Lower leg skin (tissue), 4 donors: ENCODE measurements at regions not wholly inside any gene's neighbourhood (a gene's known extent, or its start where the extent isn't known, plus 50 kb on each side); places are given as distances from the start of the nearest gene placed in this dataset.
"Not testable (repeated sequence)": the region's sequence is repeated elsewhere in the genome, so short reads cannot be mapped to it uniquely, and the experiment has no call there.

Source experiments
- DNase-seq, 2 donors: peaks; one replicate each; pipeline ENCODE4 v3.0.0-alpha.2; 2019; ENCODE audit warnings: low spot score in 2 of 2
- H3K4me3 ChIP-seq: fragments of 200-600 bp; sonication (generic); 2 replicates; pipeline ENCODE4 v1.5.1; 2017; ENCODE audit warnings: mild to moderate bottlenecking, low read depth; ENCODE audit not compliant: poor library complexity, severe bottlenecking
- CTCF ChIP-seq, 3 donors: fragments of 450-650 bp; IDR thresholded peaks; one replicate each; pipeline ENCODE4 v1.5.1; 2016; ENCODE audit warnings: antibody characterized with exemption in 3 of 3, mild to moderate bottlenecking in 3 of 3, moderate library complexity in 2 of 3
- POLR2A ChIP-seq, 2 donors: fragments of 450-650 bp; IDR thresholded peaks; one replicate each; pipeline ENCODE4 v1.6.1; 2016 to 2017; ENCODE audit warnings: antibody characterized with exemption in 2 of 2, mild to moderate bottlenecking in 1 of 2, moderate library complexity in 1 of 2
- WGBS, 2 donors: methylation state at CpG; one replicate each; pipeline ENCODE4 v1.1.5; 2018; 5-methylcytosine and 5-hydroxymethylcytosine counted together
- intact Hi-C: fragments of 100-400 bp; cut with DNase I; formaldehyde crosslinking; loops from one replicate; pipeline ENCODE4 v1.15.0; 2023; ENCODE audit warnings: low total_unique reads

- intact Hi-C loops = no loop called here
- no peak for DNase-seq
- TF ChIP-seq CTCF (IDR thresholded peaks at IDR 0.05) = no peak
- no peak for TF ChIP-seq POLR2A (IDR thresholded peaks at IDR 0.05)
- WGBS, 2 donors = 91 to 98% methylated on average over 10 of the region's 10 CpGs
- H3K4me3 ChIP-seq = no peak overlapping the region
These were observed 2289.6 kb downstream of the ARAP2 start for GRCh38 chr4:33954759-33955158.

- intact Hi-C loops = no loop called here
- H3K4me3 ChIP-seq = no peak overlapping the region
- TF ChIP-seq POLR2A (IDR thresholded peaks at IDR 0.05) = no peak
- TF ChIP-seq CTCF (IDR thresholded peaks at IDR 0.05) = no peak
- 56 to 61% methylated on average over 4 of the region's 4 CpGs for WGBS, 2 donors
- no peak for DNase-seq
These were observed 2284.8 kb downstream of the ARAP2 start for GRCh38 chr4:33959519-33959918.

- intact Hi-C loops = no loop called here
- 86 to 88% methylated on average over 2 of the region's 2 CpGs for WGBS, 2 donors
- no peak overlapping the region for H3K4me3 ChIP-seq
- no peak for DNase-seq
- TF ChIP-seq POLR2A (IDR thresholded peaks at IDR 0.05) (no peak), CTCF (IDR thresholded peaks at IDR 0.05) (no peak)
These were observed 2282.6 kb downstream of the ARAP2 start for GRCh38 chr4:33961761-33962160.

- 46 to 57% methylated on average over 1 of the region's 1 CpG for WGBS, 2 donors
- intact Hi-C loops = no loop called here
- no peak overlapping the region for H3K4me3 ChIP-seq
- DNase-seq = no peak
- TF ChIP-seq CTCF (IDR thresholded peaks at IDR 0.05) = no peak
- TF ChIP-seq POLR2A (IDR thresholded peaks at IDR 0.05) = no peak
These were observed 2277.5 kb downstream of the ARAP2 start for GRCh38 chr4:33966808-33967207.

GRCh38 chr4:33974270-33974669 lies 2270.0 kb downstream of the ARAP2 start:
- no peak overlapping the region for H3K4me3 ChIP-seq
- DNase-seq = no peak
- intact Hi-C loops = no loop called here
- TF ChIP-seq CTCF (IDR thresholded peaks at IDR 0.05) (no peak), POLR2A (IDR thresholded peaks at IDR 0.05) (no peak)

- DNase-seq = no peak
- TF ChIP-seq POLR2A (IDR thresholded peaks at IDR 0.05) (no peak), CTCF (IDR thresholded peaks at IDR 0.05) (no peak)
- intact Hi-C loops = no loop called here
- H3K4me3 ChIP-seq = no peak overlapping the region
These were observed 2268.3 kb downstream of the ARAP2 start for GRCh38 chr4:33975995-33976394.

- intact Hi-C loops, DNase-seq, H3K4me3 ChIP-seq: not testable (repeated sequence)
- WGBS, 2 donors = 84 to 87% methylated on average over 4 of the region's 4 CpGs
These were observed 2264.5 kb downstream of the ARAP2 start for GRCh38 chr4:33979781-33980180.
